B cell (primary cell): ENCODE measurements at regions not wholly inside any gene's neighbourhood (a gene's known extent, or its start where the extent isn't known, plus 50 kb on each side); places are given as distances from the start of the nearest gene placed in this dataset.

Experiments
- ATAC-seq: fragments of 200-7000 bp; cut with Tn5 transposase; one replicate; pipeline ENCODE4 v1.10.0; 2021; ENCODE audit warnings: low read depth, mild to moderate bottlenecking, moderate number of reproducible peaks, moderate library complexity
- CTCF ChIA-PET: fragments of 350-600 bp; sonication (Branson Sonifier 250); formaldehyde crosslinking; loops from one replicate; lab custom pipeline; 2021; ENCODE audit warnings: antibody characterized with exemption, inconsistent platforms; lab: Charles Lee
- POLR2A ChIA-PET: fragments of 350-600 bp; sonication (Branson Sonifier 250); formaldehyde crosslinking; loops from one replicate; lab custom pipeline; 2021; ENCODE audit warnings: antibody characterized with exemption; lab: Charles Lee
- DNase-seq: peaks from one replicate; pipeline ENCODE4 v3.0.0; 2013
- H2AFZ ChIP-seq: 2 replicates; pipeline ENCODE4 v1.6.1; 2012; ENCODE audit warnings: mild to moderate bottlenecking, low read depth, low read length; ENCODE audit not compliant: insufficient read depth, poor library complexity, severe bottlenecking
- H3K27ac ChIP-seq, 2 donors: 1 replicate in 1 of 2; 2 replicates in 1 of 2; pipeline ENCODE4 v1.5.1; 2012 to 2013; ENCODE audit warnings: low read length in 2 of 2, mild to moderate bottlenecking in 2 of 2, moderate library complexity in 1 of 2
- H3K27me3 ChIP-seq, 4 experiments: fragments of 200-600 bp in 1 of 4; sonication (generic) in 1 of 4; replicated peaks in 1 of 4; 1 replicate in 2 of 4; 2 replicates in 2 of 4; pipeline versions ENCODE4 v1.6.1 to v1.7.0; 2013 to 2016; ENCODE audit warnings: low read length in 3 of 4, mild to moderate bottlenecking in 2 of 4, mixed read lengths in 1 of 4, moderate library complexity in 1 of 4; ENCODE audit not compliant: insufficient read depth in 4 of 4, control insufficient read depth in 3 of 4; ENCODE audit errors: control extremely low read depth in 1 of 4
- H3K36me3 ChIP-seq, 2 experiments: replicated peaks in 1 of 2; 1 replicate in 1 of 2; 2 replicates in 1 of 2; pipeline versions ENCODE4 v1.6.1 to v1.7.1; 2013; ENCODE audit warnings: low read length in 1 of 2; ENCODE audit not compliant: insufficient read depth in 2 of 2, control insufficient read depth in 1 of 2; ENCODE audit errors: control extremely low read depth in 1 of 2, extremely low read depth in 1 of 2
- H3K4me1 ChIP-seq, 2 donors: fragments of 200-600 bp in 1 of 2; sonication (generic) in 1 of 2; 1 replicate in 1 of 2; 2 replicates in 1 of 2; pipeline versions ENCODE4 v1.5.1 to v1.6.1; 2013 to 2017; ENCODE audit warnings: low read length in 2 of 2; ENCODE audit not compliant: control insufficient read depth in 2 of 2, insufficient read depth in 2 of 2
- H3K4me2 ChIP-seq: replicated peaks from 2 replicates; pipeline ENCODE3; 2012; ENCODE audit warnings: mild to moderate bottlenecking, low read depth, low read length; ENCODE audit not compliant: poor library complexity, severe bottlenecking
- H3K4me3 ChIP-seq, 5 experiments: fragments of 200-600 bp in 1 of 5; sonication (generic) in 1 of 5; 1 replicate in 3 of 5; 2 replicates in 2 of 5; pipeline versions ENCODE4 v1.5.1 to v1.7.0; 2011 to 2016; ENCODE audit warnings: low read length in 4 of 5, mild to moderate bottlenecking in 4 of 5, low read depth in 2 of 5, control low read depth in 1 of 5, moderate library complexity in 1 of 5; ENCODE audit not compliant: insufficient read depth in 1 of 5; ENCODE audit errors: control extremely low read depth in 1 of 5, extremely low read depth in 1 of 5
- H3K79me2 ChIP-seq: fragments of 200-600 bp; sonication (generic); one replicate; pipeline ENCODE4 v1.6.0; 2016; ENCODE audit warnings: low read length; ENCODE audit not compliant: control insufficient read depth, insufficient read depth
- H3K9ac ChIP-seq: fragments of 200-600 bp; sonication (generic); 2 replicates; pipeline ENCODE4 v1.6.1; 2017; ENCODE audit warnings: mild to moderate bottlenecking, low read length, moderate library complexity
- H3K9me3 ChIP-seq, 3 donors: one replicate each; pipeline versions ENCODE4 v1.6.1 to v1.7.1; 2013; ENCODE audit warnings: low read length in 2 of 3; ENCODE audit not compliant: control insufficient read depth in 2 of 3, insufficient read depth in 1 of 3; ENCODE audit errors: control extremely low read depth in 1 of 3
- H4K20me1 ChIP-seq: 2 replicates; pipeline ENCODE4 v1.6.0; 2012; ENCODE audit warnings: mild to moderate bottlenecking, low read length; ENCODE audit not compliant: insufficient read depth, control insufficient read depth, poor library complexity, severe bottlenecking
- H3K27ac Mint-ChIP-seq: one replicate; pipeline ENCODE4 v1.8.0; 2021; ENCODE audit warnings: mixed read lengths
- H3K27me3 Mint-ChIP-seq: one replicate; pipeline ENCODE4 v1.8.0; 2021; ENCODE audit warnings: mixed read lengths
- H3K4me1 Mint-ChIP-seq: one replicate; pipeline ENCODE4 v1.8.0; 2021; ENCODE audit warnings: mixed read lengths
- H3K4me3 Mint-ChIP-seq: one replicate; pipeline ENCODE4 v1.8.0; 2021; ENCODE audit warnings: mixed read lengths
- H3K9me3 Mint-ChIP-seq: one replicate; pipeline ENCODE4 v1.8.0; 2022; ENCODE audit warnings: mixed read lengths; ENCODE audit not compliant: insufficient read depth
- CTCF ChIP-seq: fragments of 200-600 bp; IDR thresholded peaks from one replicate; pipeline ENCODE4 v1.8.0; 2022; ENCODE audit warnings: antibody characterized with exemption, mild to moderate bottlenecking
- EZH2 ChIP-seq: IDR thresholded peaks from 2 replicates; pipeline ENCODE4 v1.6.1; 2012; ENCODE audit warnings: borderline replicate concordance, low read depth, mild to moderate bottlenecking, moderate library complexity, low read length; ENCODE audit not compliant: insufficient read depth, poor library complexity, severe bottlenecking
- WGBS: methylation state at CpG from one replicate; pipeline ENCODE4 v1.1.5; 2013; ENCODE audit warnings: missing lambda C conversion rate; ENCODE audit not compliant: insufficient coverage; 5-methylcytosine and 5-hydroxymethylcytosine counted together
- intact Hi-C: fragments of 100-400 bp; cut with micrococcal nuclease; formaldehyde crosslinking; loops from one replicate; pipeline ENCODE4 v1.10.0; 2022

GRCh38 chr19:31211088-31211487 lies 138.1 kb downstream of the TSHZ3 start:
- Histone ChIP-seq H3K4me2 (no peak overlapping the region), H4K20me1 (no peaks in the 10 kb centered on the region), H3K4me1 (no peaks in the 10 kb centered on the region), H3K27me3 (no peaks in the 10 kb centered on the region), H3K36me3 (no peaks in the 10 kb centered on the region), H3K9ac (no peak overlapping the region), H3K9me3 (peaks cover 0 to 18% (median 2%) of the 10 kb centered on the region in 3 donors), H3K4me3 (no peak overlapping the region), H3K79me2 (no peaks in the 10 kb centered on the region), H2AFZ (no peak overlapping the region), H3K27ac (no peak overlapping the region)
- ATAC-seq: no peak
- intact Hi-C loops: no loop called here
- Mint-ChIP-seq H3K27me3 (no peaks in the 10 kb centered on the region), H3K27ac (no peak overlapping the region), H3K9me3 (peaks cover 3% of the 10 kb centered on the region), H3K4me3 (no peak overlapping the region), H3K4me1 (no peaks in the 10 kb centered on the region)
- CTCF ChIA-PET: no interaction called here
- TF ChIP-seq EZH2 (no peak), CTCF (no peak)
- 90% methylated on average over 2 of the region's 3 CpGs for WGBS
- no peak for DNase-seq
- POLR2A ChIA-PET: no interaction called here

- ATAC-seq: no peak
- peaks cover 0 to 27% (median 2%) of the 10 kb centered on the region in 3 donors for H3K9me3 ChIP-seq
- Mint-ChIP-seq H3K4me1 (no peaks in the 10 kb centered on the region), H3K27ac (no peak overlapping the region), H3K4me3 (no peak overlapping the region), H3K9me3 (no peaks in the 10 kb centered on the region), H3K27me3 (no peaks in the 10 kb centered on the region)
- no peaks in the 10 kb centered on the region for H3K4me1 ChIP-seq
- H3K4me2 ChIP-seq: no peak overlapping the region
- H3K27ac ChIP-seq: no peak overlapping the region
- no peak for DNase-seq
- no peaks in the 10 kb centered on the region for H3K36me3 ChIP-seq
- H3K79me2 ChIP-seq: no peaks in the 10 kb centered on the region
- H4K20me1 ChIP-seq: no peaks in the 10 kb centered on the region
- H3K9ac ChIP-seq: no peak overlapping the region
- CTCF ChIA-PET: no interaction called here
- no peak overlapping the region for H3K4me3 ChIP-seq
- POLR2A ChIA-PET: no interaction called here
- TF ChIP-seq EZH2: no peak
- no peak for TF ChIP-seq CTCF
- H3K27me3 ChIP-seq: no peaks in the 10 kb centered on the region
- 85% methylated on average over 2 of the region's 2 CpGs for WGBS
- intact Hi-C loops: no loop called here
- no peak overlapping the region for H2AFZ ChIP-seq
These were observed 143.2 kb downstream of the TSHZ3 start for GRCh38 chr19:31205887-31206518.
